NCI-H1417 (cell line): ENCODE measurements at regions not wholly inside any gene's neighbourhood (a gene's known extent, or its start where the extent isn't known, plus 50 kb on each side); places are given as distances from the start of the nearest gene placed in this dataset.
A peak's percentile ranks its signal among the peaks of the same experiment; 100 is the strongest.
"Not testable (repeated sequence)": the region's sequence is repeated elsewhere in the genome, so short reads cannot be mapped to it uniquely, and the experiment has no call there.

Source experiments
- DNase-seq, 3 experiments: peaks; one replicate each; lab custom pipeline; 2025; lab: John Stamatoyannopoulos, UW

DNA sequence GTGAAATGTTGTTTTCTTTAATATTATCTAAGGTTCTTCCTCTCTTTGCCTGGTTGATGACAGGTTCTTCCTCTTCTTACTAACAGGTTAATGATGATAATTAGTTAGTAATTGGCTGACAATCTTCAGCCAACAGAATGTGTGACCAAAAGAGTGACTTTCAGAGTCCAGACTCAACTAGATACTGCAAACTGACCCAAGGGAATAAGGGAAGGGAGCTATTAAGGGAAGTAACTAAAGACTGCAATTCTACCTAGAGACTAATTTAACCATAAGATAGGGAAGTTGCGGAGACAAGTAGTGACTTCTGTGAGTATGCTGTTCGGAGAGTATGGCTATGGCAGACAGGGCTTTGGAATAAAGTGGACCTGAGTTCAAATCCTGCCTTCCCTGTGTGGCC lies 127.3 kb upstream of the TACR1 start:
- peak in 1 of 3 experiments; percentile 44 for DNase-seq

DNA sequence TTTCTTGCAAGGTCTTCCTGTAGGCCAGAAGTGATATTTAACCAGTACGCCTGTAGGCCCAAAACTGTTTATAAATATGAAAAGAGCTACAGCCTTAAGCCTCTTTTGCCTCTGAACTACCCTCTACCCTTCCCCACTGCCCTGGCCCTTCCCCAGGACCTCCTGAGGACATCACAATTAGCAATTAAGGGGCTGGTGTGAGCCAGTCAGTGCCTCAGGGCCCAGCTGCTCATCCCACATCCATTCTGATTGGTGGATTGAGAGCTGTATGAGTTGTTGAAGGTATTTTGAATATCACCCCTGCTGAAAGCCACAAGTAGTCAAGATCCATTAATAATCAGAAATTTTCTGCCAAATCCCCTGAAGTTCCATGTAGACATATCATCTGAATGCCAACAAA lies 126.3 kb upstream of the TACR1 start:
- peak in 1 of 3 experiments; percentile 31 for DNase-seq

DNA sequence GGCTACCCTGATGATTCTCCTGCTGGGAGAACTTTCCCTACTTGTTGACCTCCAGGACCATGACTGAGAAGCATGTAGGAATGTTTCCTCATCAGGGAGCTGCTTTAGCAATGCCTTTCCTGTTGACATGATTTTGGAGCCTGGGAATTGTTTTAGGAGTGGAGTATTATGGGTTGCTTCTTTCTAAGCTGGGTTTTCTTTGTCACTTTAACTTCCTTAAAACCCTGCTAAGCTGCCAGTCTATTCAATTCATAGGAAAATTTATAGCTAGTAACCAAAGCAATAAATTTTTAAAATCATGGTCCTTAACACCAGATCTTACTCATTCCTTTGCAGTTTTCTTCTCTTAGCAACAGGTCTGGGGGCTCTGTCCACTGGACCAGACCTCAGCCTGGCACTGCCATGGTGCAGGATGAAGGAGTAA lies 125.6 kb upstream of the TACR1 start:
- DNase-seq = no peak

DNA sequence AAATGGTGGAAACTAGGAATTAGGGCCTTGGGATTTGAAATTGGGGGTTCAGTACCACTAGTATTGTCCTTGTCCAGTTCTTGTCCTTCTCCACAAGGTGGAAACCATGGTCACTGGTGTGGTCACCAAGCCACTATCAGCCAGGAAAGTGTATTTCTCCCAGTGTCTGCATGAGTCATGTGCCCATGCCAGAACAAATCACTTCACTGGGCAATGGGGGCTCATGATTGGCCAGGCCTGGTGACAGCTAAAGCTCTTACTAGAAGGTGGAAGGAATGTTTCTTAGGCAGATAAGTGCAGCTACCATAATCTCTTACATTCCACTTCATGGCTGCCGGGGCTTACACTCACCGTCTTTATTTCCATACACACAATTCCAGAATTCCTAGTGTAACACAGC lies 124.8 kb upstream of the TACR1 start:
- no peak for DNase-seq

DNA sequence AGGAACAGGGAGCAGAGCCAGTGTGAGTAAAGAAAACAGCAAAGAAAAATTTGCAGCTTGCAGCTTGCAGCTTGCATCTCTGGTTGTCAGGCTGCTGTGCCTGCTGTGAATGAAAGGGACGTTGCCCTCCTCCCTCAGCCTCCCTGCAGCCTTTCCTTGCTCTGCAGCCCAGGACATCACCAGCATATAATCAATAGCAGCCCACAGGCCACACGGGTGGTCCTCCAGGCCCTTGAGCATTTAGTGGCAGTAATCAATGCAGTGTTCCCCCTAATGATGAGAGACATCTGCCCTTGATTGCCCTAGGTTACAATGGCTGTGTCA lies 122.2 kb upstream of the TACR1 start:
- DNase-seq = no peak

DNA sequence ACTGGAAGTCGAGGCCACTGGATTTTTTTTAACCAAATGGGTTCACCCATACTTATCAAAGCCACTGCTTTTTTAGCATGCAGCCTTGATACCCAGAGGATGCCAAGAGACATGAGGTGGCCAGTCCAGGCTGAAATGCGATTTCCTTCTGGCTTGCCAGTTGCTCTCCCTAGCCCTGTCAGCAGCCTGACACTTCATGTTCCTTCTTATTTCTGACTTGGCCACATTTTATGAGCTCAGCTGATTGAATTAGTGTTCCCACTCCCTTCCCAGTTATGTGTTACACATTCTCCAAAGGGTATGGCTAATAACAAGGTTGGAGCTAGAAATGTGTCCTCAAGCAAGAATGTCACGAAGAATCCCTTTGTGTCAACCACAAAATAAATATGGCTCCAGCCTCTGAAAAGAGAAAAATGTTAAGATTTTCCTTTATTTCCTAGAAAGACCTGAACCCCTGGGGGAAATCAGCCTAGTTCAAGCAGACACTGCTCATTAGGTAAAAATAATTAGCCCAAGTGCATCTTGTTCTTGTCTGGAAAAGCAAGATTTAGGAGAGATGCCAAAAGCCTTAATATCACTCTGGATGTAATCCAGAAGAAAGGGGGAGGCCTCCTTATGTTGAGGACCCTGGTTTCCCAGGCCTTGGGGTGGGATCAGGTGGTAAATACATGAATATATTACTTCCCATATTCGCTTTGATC lies 121.7 kb upstream of the TACR1 start:
- no peak for DNase-seq

DNA sequence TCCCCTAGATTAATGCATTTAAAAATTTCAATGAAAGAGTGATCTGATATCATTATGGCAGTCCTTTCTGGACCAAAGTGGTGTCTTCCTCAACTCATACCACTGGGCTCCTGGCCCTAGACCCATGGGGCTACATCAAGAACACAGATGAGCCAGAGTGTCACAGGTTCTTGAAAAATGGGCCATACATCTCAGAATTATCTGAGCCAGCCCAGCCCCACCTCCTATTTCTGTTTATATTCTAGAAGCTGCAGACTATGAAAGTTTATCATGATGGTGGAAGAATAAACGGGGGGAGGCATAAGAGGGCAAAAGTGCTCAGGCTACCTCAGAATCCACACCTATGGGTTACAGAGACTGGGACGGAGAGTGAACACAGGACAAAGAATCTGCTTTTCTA lies 120.6 kb upstream of the TACR1 start:
- no peak for DNase-seq

DNA sequence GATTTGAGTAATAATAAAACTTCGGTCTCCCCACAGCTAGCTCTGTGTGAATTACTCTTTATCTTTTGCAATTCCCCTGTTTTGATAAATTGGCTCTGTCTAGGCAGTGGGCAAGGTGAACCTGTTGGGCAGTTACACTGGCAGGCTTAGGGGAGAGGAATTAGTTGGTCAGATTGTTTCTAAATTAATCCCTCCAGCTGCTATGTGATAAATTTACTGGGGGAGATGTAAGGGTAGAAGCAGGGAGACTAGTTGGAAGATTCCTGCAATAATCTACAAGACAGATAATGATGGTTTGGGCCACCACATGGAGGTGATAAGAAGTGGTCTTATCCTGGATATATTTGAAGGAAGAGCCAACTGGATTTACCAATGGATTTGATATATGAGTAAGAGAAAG lies 118.5 kb upstream of the TACR1 start:
- no peak for DNase-seq

DNA sequence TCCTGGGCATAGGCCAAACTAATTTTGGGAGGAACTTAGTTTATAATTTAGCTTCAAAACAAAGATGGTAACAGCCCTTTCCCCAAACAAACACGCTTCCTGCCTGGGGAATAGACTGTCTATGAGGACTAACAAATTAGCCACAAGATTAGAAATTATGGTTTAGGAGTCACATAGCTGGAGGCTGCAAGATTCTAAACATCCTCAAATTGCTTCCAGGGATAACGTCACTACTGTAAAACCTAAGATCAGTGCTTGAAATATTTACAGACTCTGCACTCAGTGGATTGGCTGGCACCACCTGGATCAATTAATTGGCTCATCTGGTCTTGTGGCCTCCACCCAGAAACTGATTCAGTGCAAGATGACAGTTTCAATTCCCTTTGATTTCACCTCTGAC lies 118.0 kb upstream of the TACR1 start:
- DNase-seq = no peak

DNA sequence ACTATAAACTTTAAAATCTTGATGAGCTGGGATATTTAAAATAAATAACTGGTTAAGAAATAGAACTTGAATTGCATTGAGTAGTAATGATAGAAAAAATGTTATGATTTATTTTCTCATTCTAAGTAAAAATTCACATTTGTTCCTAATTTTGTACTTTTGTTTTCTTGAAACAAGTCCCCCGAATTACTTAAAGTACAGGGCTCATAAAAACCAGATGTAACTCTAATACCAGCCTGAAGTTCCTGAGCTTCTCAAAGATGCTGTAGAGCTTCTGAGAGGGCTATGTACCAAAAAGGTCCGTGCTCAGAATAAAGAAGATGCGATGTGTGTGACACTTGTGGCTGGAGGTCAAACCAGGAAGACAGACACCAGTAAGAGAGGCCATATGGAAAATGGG lies 116.1 kb upstream of the TACR1 start:
- no peak for DNase-seq

DNA sequence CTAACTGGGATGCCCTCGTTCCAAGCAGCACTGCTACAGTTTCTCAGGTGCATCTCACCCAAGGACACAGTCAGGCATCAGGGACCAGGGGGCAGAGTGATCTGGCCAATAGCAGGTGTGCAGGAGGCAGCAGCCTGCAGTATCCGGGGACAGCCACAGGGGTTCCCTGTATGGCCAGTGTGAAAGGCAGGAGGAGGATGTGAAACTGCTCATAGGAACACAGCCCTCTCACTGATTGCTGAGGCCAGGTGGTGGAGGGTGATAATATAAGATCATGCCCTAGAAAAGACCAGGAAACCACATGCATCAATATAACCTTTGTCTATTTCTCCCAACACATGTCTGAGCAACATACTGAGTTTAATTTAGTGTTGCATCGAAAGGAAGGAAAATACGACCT lies 112.7 kb upstream of the TACR1 start:
- DNase-seq = peak in 2 of 3 experiments; percentile 45 to 73

DNA sequence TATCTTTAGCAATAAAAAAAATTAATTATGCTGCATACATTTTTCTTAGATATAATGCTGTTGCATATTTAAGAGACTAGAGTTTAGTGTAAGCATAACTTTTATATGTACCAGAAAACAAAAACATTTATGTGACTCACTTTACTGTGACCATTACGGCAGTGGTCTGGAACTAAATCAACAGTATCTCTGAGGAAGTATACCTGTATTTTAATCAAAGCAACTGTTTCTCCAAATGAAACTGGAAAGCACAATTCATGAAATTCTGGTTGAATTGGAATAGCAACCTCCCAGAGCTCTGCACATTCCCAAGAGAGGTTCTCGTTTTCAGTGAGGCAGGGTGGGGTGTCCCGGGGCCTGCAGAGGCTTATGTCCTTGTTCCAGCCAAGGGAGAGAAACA lies 112.2 kb upstream of the TACR1 start:
- no peak for DNase-seq

DNA sequence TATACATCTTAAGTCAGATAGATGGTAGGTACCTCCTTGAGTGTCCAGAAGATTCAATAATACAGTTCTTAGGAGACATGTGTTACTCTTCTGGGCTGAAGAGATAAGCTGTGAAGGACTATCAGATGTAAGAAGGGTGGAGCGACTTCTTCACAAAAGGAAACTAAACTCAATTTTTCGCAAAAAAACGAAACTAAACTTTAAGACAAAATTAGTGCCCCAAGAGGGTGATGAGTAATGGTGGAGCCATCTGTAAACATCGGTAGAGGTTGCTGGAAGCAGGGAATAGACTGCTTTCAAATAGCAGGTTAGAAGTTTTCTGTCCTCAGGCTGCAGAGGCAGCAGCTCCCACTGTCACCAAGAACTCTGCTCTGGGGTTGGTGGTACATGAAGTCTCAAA lies 111.6 kb upstream of the TACR1 start:
- DNase-seq = no peak

DNA sequence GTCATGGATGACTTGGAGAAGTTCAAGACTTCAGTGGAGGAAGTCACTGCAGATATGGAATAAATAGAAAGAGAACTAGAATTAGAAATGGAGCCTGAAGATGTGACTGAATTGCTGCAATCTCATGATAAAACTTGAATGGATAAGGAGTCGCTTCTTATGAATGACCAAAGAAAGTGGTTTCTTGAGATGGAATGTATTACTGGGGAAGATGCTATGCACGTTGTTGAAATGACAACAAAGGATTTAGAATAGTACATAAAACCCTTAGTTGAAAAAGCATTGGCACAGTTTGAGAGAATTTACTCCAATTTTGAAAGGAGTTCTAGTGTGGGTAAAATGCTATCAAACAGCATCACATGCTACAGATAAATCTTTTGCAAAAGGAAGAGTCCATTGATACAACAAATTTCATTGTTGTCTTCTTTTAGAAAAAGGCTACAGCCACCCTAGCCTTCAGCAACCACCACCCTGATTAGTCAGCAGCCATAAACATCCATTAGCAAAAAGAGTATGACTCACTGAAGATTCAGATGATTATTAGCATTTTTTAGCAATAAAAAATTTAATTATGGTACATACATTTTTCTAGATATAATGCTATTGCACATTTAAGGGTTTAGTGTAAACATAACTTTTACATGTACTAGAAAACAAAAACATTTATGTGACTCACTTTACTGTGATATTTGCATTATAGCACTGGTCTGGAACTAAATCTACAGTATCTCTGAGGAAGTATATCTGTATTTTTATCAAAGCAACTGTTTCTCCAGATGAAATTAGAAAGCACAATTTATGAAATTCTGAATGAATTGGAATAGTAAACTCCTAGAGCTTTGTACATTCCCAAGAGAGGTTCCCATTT lies 110.5 kb upstream of the TACR1 start:
- DNase-seq = no peak

DNA sequence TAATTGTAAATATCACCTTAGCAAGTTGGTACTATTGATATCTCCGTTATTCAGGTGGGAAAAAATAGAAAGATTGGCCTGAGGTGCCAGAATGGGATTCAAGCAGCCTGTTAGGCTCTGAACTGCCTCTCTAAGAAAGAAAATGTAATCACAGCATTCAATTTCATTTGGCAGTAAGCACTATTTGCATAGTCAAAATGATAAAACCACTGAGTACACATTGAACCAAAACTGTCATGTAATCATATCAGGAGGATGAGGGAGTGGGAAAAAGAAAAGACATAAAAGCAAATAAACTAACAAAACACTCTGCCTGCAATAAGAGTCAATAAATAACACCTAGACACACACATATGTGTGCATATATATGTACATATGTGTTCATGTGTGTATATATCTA lies 103.9 kb upstream of the TACR1 start:
- peak in 1 of 3 experiments; percentile 11 for DNase-seq

DNA sequence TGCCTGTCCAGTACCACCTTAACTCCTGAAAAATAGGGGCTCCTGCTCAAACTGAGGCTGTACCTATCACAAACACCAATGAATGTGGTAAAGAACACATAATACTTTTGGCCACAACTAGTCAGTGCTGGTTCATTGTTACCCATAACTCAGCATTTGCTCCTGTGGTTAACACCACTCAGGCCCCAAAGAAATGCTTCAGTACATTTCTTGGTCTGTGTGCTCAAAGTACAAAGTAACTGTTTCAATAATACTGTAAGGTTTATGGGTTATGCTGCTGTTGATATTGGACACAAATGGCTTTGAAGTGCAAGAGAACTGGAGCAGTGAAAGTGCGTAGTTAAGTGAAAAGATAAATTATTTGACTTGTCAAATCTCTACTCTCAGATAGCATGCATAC lies 95.0 kb upstream of the TACR1 start:
- DNase-seq = no peak

DNA sequence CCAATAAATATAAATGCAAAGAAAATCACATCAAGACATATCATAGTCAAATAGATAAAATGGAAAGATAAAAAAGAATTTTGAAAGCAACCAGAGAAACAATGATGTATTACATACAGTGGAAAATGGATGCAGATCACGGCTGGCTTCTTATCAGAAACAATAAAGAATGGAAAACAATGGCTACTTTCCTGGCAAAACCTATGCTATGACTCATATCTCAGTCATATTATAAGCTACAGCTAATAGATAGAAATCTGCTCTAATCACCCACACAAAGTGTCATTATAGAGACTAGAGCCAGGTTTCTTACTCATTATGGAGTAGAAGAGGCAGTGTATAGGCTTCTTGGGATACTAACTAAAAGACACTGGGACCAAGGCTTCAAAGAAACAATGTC lies 93.5 kb upstream of the TACR1 start:
- DNase-seq = no peak

DNA sequence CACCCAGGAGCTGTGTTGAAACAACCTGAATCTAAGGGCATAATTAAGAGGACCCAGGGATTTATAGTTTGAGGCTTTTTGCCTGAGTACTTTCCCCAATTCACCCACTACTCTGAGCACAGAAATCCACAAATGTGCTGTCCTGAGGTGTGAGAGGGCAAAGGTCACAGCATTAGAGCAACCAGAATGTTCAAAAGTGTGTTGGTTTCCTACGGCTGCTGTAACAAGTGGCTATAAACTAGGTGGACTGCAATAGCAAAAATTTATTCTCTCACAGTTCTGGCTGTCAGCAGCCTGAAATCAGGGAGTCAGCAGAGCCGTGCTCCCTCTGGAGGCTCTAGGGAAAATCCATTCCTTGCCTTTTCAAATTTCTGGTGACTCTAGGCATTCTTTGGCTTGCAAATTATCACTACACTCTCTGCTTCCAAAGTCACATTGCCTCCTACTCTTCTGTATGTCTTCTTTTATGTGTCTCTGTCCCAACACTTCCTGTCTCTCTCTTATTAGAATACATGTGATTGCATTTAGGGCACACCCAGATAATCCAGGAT lies 91.4 kb upstream of the TACR1 start:
- DNase-seq = no peak

DNA sequence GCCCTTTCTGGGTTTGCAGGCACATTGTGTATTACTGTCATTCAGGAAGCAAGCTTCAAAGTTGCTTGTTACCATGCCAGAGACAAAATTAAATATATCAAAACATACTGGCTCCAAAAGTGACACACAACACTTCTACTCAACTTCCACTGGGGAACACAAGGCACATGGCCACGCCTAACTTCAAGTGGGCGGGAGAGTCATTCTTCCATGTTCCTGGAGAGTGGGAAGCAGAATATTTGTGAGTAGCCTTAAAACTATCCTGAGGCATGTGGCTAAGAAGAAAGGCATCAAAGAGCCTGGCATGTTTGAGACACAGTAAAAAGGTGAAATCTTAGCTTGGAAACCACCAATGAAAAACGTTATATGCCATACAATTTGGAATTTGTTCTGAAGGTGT lies 90.5 kb upstream of the TACR1 start:
- no peak for DNase-seq

DNA sequence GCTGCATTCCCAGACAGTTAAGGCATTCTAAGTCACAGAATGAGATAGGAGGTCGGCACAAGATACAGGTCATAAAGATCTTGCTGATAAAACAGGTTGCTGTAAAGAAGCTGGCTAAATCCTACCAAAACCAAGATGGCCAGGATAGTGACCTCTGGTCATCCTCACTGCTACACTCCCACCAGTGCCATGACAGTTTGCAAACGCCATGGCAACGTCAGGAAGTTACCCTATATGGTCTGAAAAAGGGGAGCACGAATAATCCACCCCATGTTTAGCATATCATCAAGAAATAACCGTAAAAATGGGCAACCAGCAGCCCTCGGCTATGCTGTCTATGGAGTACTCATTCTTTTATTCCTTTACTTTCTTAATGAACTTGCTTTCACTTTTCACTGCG lies 89.9 kb upstream of the TACR1 start:
- not testable (repeated sequence) for DNase-seq

DNA sequence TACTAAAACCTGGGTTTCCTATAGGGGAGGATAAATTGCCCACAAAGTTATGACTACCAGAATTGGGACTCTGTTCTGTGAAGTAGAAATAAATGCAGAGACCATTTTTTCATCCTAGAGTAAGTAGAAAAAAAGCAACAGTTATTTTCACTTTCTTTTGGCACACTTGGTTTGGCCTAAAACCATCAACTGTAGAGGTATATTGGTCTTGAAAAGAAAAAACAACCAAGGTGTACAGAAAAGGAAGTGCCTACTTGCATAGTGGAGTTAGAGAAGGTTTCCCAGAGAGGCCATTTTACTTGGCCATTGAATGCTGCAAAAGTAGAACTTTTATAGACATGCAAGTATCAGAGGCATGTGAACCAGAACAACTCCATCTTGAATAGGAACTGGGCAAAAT lies 89.4 kb upstream of the TACR1 start:
- DNase-seq = no peak

DNA sequence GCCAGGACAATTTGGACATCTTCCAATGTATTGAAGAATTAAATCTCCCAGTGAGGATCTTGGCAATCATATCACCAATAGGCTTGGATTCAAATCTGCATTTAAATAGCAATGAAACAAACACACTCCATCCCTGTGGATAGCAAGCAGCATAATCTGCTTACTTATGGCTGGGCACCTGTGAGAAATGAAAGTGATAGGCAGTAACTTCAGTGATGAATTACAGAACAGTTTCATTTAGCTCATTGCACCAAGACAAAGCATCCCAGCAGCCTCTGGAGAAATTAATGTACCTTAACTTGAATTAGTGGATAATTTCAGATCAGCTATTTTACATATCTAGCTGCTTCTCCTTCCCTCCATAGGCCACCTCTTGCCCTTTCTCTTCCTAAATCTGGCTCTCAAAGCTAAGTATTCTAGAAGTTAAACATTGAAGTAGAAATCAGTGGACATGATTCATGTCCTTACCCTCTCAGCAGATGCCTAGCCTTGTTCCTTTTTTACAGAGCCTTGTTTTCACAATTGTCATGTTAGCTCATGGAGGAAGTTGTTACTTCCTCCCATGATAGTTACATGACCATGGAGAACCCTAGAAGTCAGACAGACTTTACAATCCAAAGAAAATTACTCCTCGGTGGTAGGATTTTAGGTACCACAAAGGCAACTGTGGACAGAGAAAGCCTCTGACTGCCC lies 88.5 kb upstream of the TACR1 start:
- DNase-seq = no peak

DNA sequence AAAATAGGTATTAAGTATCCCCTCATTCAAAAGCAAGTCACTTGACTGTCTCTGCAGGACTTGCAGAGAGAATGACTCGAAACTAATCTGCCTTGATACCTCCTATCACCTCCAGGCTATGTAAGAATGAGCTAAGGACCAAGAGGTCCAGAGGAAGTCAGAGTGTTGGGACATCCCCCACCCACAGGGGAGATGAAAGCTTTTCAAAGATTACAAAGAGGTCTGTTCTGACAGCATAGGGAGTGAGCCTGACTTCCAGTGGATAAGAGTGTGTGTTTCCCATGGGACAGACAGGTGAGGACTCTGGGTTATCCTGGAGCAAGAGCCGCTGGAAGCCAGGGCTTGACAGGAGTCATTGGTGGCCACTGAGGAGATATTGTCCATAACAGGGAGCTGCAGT lies 85.0 kb upstream of the TACR1 start:
- DNase-seq = no peak
